MV-4-11 (cell line): ENCODE measurements at regions not wholly inside any gene's neighbourhood (a gene's known extent, or its start where the extent isn't known, plus 50 kb on each side); places are given as distances from the start of the nearest gene placed in this dataset.
A peak's percentile ranks its signal among the peaks of the same experiment; 100 is the strongest.

Source experiments
- DNase-seq: peaks from one replicate; lab custom pipeline; 2025; lab: John Stamatoyannopoulos, UW

- no peak for DNase-seq
Measured at GRCh38 chr13:34416971-34417380, 525.1 kb upstream of the NBEA start.

- DNase-seq = no peak
Measured at GRCh38 chr13:34417896-34418295, 524.2 kb upstream of the NBEA start.

GRCh38 chr13:34419025-34419424 is 523.0 kb upstream of the NBEA start:
- no peak for DNase-seq

GRCh38 chr13:34419755-34420154 is 522.3 kb upstream of the NBEA start:
- DNase-seq = no peak

GRCh38 chr13:34420702-34421346 is 521.2 kb upstream of the NBEA start:
- DNase-seq = no peak

- no peak for DNase-seq
Measured at GRCh38 chr13:34421347-34421719, 520.7 kb upstream of the NBEA start.

GRCh38 chr13:34421858-34422475 is 520.1 kb upstream of the NBEA start:
- no peak for DNase-seq

- no peak for DNase-seq
Measured at GRCh38 chr13:34422956-34423355, 519.1 kb upstream of the NBEA start.

GRCh38 chr13:34425327-34425949 is 516.6 kb upstream of the NBEA start:
- DNase-seq = no peak

GRCh38 chr13:34428911-34429310 is 513.2 kb upstream of the NBEA start:
- no peak for DNase-seq

- DNase-seq = no peak
Measured at GRCh38 chr13:34430294-34430693, 511.8 kb upstream of the NBEA start.

- no peak for DNase-seq
Measured at GRCh38 chr13:34431827-34432581, 510.1 kb upstream of the NBEA start.

GRCh38 chr13:34435338-34435737 is 506.7 kb upstream of the NBEA start:
- no peak for DNase-seq

- no peak for DNase-seq
Measured at GRCh38 chr13:34437873-34438272, 504.2 kb upstream of the NBEA start.

- DNase-seq = no peak
Measured at GRCh38 chr13:34452831-34453230, 489.2 kb upstream of the NBEA start.

- DNase-seq = no peak
Measured at GRCh38 chr13:34458756-34459715, 483.0 kb upstream of the NBEA start.

GRCh38 chr13:34459856-34460255 is 482.2 kb upstream of the NBEA start:
- peak; percentile 23 for DNase-seq

- DNase-seq = no peak
Measured at GRCh38 chr13:34462843-34463242, 479.2 kb upstream of the NBEA start.

- DNase-seq = no peak
Measured at GRCh38 chr13:34464011-34464410, 478.1 kb upstream of the NBEA start.

GRCh38 chr13:34465423-34465922 is 476.6 kb upstream of the NBEA start:
- DNase-seq = no peak

GRCh38 chr13:34466301-34466700 is 475.8 kb upstream of the NBEA start:
- DNase-seq = no peak
